ENCODE measurements at regions not wholly inside any gene's neighbourhood (a gene's known extent, or its start where the extent isn't known, plus 50 kb on each side); places are given as distances from the start of the nearest gene placed in this dataset.
A peak's percentile ranks its signal among the peaks of the same experiment; 100 is the strongest.

- Mint-ChIP-seq H3K9me3 (ENCODE audit: unreplicated experiment) (peaks cover 6% of the 10 kb centered on the region), H3K27me3 (ENCODE audit: insufficient read depth, unreplicated experiment) (no peaks in the 10 kb centered on the region), H3K36me3 (ENCODE audit: insufficient read depth, unreplicated experiment) (no peaks in the 10 kb centered on the region), H3K27ac (ENCODE audit: low read depth, unreplicated experiment) (no peak overlapping the region), H3K4me3 (ENCODE audit: unreplicated experiment) (no peak overlapping the region), H3K4me1 (ENCODE audit: insufficient read depth, unreplicated experiment) (peaks cover 15% of the 10 kb centered on the region)
- CTCF ChIA-PET: interaction anchor here (0.6 kb wide), 1 partner anchor 263 kb away, joined by 3 read pairs; no protein-coding TSS in a partner anchor
- no peak for TF ChIP-seq CTCF (IDR thresholded peaks at IDR 0.05; ENCODE audit: unreplicated experiment)
- POLR2A ChIA-PET: no interaction called here
- intact Hi-C loops (cut with micrococcal nuclease): no loop called here
- DNase-seq (ENCODE audit: unreplicated experiment): peak; percentile 13
- BruUV-seq (replicated peaks): no TSS peak
Observed at GRCh38 chr2:226190479-226191252, 609.0 kb downstream of the IRS1 start.

- H3K36me3 Mint-ChIP-seq (ENCODE audit: insufficient read depth, unreplicated experiment): no peaks in the 10 kb centered on the region
- no peak overlapping the region for H3K4me3 Mint-ChIP-seq (ENCODE audit: unreplicated experiment)
- no peaks in the 10 kb centered on the region for H3K27me3 Mint-ChIP-seq (ENCODE audit: insufficient read depth, unreplicated experiment)
- CTCF ChIA-PET: no interaction called here
- POLR2A ChIA-PET: interaction anchor here (0.6 kb wide), 1 partner anchor 13 kb away, joined by 4 read pairs; no protein-coding TSS in a partner anchor
- TF ChIP-seq CTCF (IDR thresholded peaks at IDR 0.05; ENCODE audit: unreplicated experiment): no peak
- DNase-seq (ENCODE audit: unreplicated experiment): no peak
- intact Hi-C loops (cut with micrococcal nuclease): loop anchor here (10.0 kb wide), 2 partner anchors 236 to 294 kb away; no protein-coding TSS in a partner anchor
- no peak overlapping the region for H3K27ac Mint-ChIP-seq (ENCODE audit: low read depth, unreplicated experiment)
- H3K9me3 Mint-ChIP-seq (ENCODE audit: unreplicated experiment): peaks cover 6% of the 10 kb centered on the region
- no TSS peak for BruUV-seq (replicated peaks)
- H3K4me1 Mint-ChIP-seq (ENCODE audit: insufficient read depth, unreplicated experiment): peaks cover 24% of the 10 kb centered on the region
Observed at GRCh38 chr2:226189061-226189460, 610.6 kb downstream of the IRS1 start.

- Mint-ChIP-seq H3K4me3 (ENCODE audit: unreplicated experiment) (no peak overlapping the region), H3K4me1 (ENCODE audit: insufficient read depth, unreplicated experiment) (peaks cover 24% of the 10 kb centered on the region), H3K27ac (ENCODE audit: low read depth, unreplicated experiment) (peak overlapping the region; percentile 20), H3K36me3 (ENCODE audit: insufficient read depth, unreplicated experiment) (no peaks in the 10 kb centered on the region), H3K9me3 (ENCODE audit: unreplicated experiment) (peaks cover 14% of the 10 kb centered on the region), H3K27me3 (ENCODE audit: insufficient read depth, unreplicated experiment) (no peaks in the 10 kb centered on the region)
- TF ChIP-seq CTCF (IDR thresholded peaks at IDR 0.05; ENCODE audit: unreplicated experiment): no peak
- intact Hi-C loops (cut with micrococcal nuclease): loop anchor here (10.0 kb wide), 2 partner anchors 237 to 293 kb away; no protein-coding TSS in a partner anchor
- POLR2A ChIA-PET: interaction anchor here (0.6 to 0.7 kb wide), 3 partner anchors 19 to 124 kb away, joined by 3 read pairs; no protein-coding TSS in a partner anchor
- no peak for DNase-seq (ENCODE audit: unreplicated experiment)
- BruUV-seq (replicated peaks): no TSS peak
- CTCF ChIA-PET: interaction anchor here (0.6 to 0.8 kb wide), 3 partner anchors 71 to 615 kb away, joined by 3 to 4 read pairs (median 4); no protein-coding TSS in a partner anchor
Observed at GRCh38 chr2:226187616-226188015, 612.0 kb downstream of the IRS1 start.

GRCh38 chr2:226187156-226187555 is 612.5 kb downstream of the IRS1 start:
- BruUV-seq (replicated peaks): no TSS peak
- H3K36me3 Mint-ChIP-seq (ENCODE audit: insufficient read depth, unreplicated experiment): no peaks in the 10 kb centered on the region
- H3K27ac Mint-ChIP-seq (ENCODE audit: low read depth, unreplicated experiment): peak overlapping the region; percentile 20
- no peaks in the 10 kb centered on the region for H3K27me3 Mint-ChIP-seq (ENCODE audit: insufficient read depth, unreplicated experiment)
- ChIA-PET POLR2A (interaction anchor here (0.6 to 0.7 kb wide), 2 partner anchors 18 to 124 kb away, joined by 3 read pairs; no protein-coding TSS in a partner anchor), CTCF (interaction anchor here (0.6 to 0.8 kb wide), 2 partner anchors 291 to 616 kb away, joined by 3 to 4 read pairs; no protein-coding TSS in a partner anchor)
- peaks cover 17% of the 10 kb centered on the region for H3K9me3 Mint-ChIP-seq (ENCODE audit: unreplicated experiment)
- no peak for DNase-seq (ENCODE audit: unreplicated experiment)
- no peak overlapping the region for H3K4me3 Mint-ChIP-seq (ENCODE audit: unreplicated experiment)
- no peak for TF ChIP-seq CTCF (IDR thresholded peaks at IDR 0.05; ENCODE audit: unreplicated experiment)
- intact Hi-C loops (cut with micrococcal nuclease): loop anchor here (10.0 kb wide), 2 partner anchors 238 to 292 kb away; no protein-coding TSS in a partner anchor
- H3K4me1 Mint-ChIP-seq (ENCODE audit: insufficient read depth, unreplicated experiment): peaks cover 24% of the 10 kb centered on the region

All from MCF 10A (cell line).